AG09309 (cell line): ENCODE measurements at regions not wholly inside any gene's neighbourhood (a gene's known extent, or its start where the extent isn't known, plus 50 kb on each side); places are given as distances from the start of the nearest gene placed in this dataset.
"Not testable (repeated sequence)": the region's sequence is repeated elsewhere in the genome, so short reads cannot be mapped to it uniquely, and the experiment has no call there.

Experiments used
- DNase-seq: peaks from one replicate; pipeline ENCODE4 v3.0.0-alpha.2; 2010; ENCODE audit warnings: low read depth
- H3K4me3 ChIP-seq: 2 replicates; pipeline ENCODE4 v1.5.1; 2011; ENCODE audit warnings: mild to moderate bottlenecking, low read depth, low read length, moderate library complexity; ENCODE audit not compliant: control insufficient read depth
- CTCF ChIP-seq: IDR thresholded peaks from 2 replicates; pipeline ENCODE4 v1.5.1; 2011; ENCODE audit warnings: mild to moderate bottlenecking, low read depth, low read length, inconsistent platforms; ENCODE audit not compliant: insufficient read depth, control insufficient read depth; ENCODE audit errors: missing control alignments

- not testable (repeated sequence) for DNase-seq, H3K4me3 ChIP-seq
Measured at GRCh38 chr9:39678534-39679263, 323.2 kb downstream of the SPATA31A1 start.

GRCh38 chr9:39680694-39681401 is 325.4 kb downstream of the SPATA31A1 start:
- not testable (repeated sequence) for DNase-seq, H3K4me3 ChIP-seq

- H3K4me3 ChIP-seq, DNase-seq: not testable (repeated sequence)
Measured at GRCh38 chr9:39728862-39729261, 373.4 kb downstream of the SPATA31A1 start.

- not testable (repeated sequence) for H3K4me3 ChIP-seq, DNase-seq
Measured at GRCh38 chr9:39744898-39745297, 389.4 kb downstream of the SPATA31A1 start.

- H3K4me3 ChIP-seq, DNase-seq: not testable (repeated sequence)
Measured at GRCh38 chr9:39775570-39775969, 420.1 kb downstream of the SPATA31A1 start.

- H3K4me3 ChIP-seq = peak overlapping the region; percentile 29
- DNase-seq = not testable (repeated sequence)
Measured at GRCh38 chr9:39791356-39791755, 435.9 kb downstream of the SPATA31A1 start.

- not testable (repeated sequence) for DNase-seq, H3K4me3 ChIP-seq
Measured at GRCh38 chr9:39797935-39798334, 442.5 kb downstream of the SPATA31A1 start.

GRCh38 chr9:39799252-39799651 is 443.8 kb downstream of the SPATA31A1 start:
- not testable (repeated sequence) for DNase-seq, H3K4me3 ChIP-seq

- DNase-seq, H3K4me3 ChIP-seq: not testable (repeated sequence)
Measured at GRCh38 chr9:39802561-39802960, 447.1 kb downstream of the SPATA31A1 start.

- not testable (repeated sequence) for DNase-seq
- H3K4me3 ChIP-seq = peak overlapping the region; percentile 56
Measured at GRCh38 chr9:39809401-39810226, 454.1 kb downstream of the SPATA31A1 start.

- not testable (repeated sequence) for DNase-seq, H3K4me3 ChIP-seq
Measured at GRCh38 chr9:39810401-39810800, 454.9 kb downstream of the SPATA31A1 start.

GRCh38 chr9:39811615-39812014 is 456.1 kb downstream of the SPATA31A1 start:
- H3K4me3 ChIP-seq, DNase-seq: not testable (repeated sequence)

GRCh38 chr9:39828457-39828856 is 473.0 kb downstream of the SPATA31A1 start:
- H3K4me3 ChIP-seq, DNase-seq: not testable (repeated sequence)
- TF ChIP-seq CTCF = peak; percentile 5
